Fibroblast of the aortic adventitia (primary cell): ENCODE measurements at regions not wholly inside any gene's neighbourhood (a gene's known extent, or its start where the extent isn't known, plus 50 kb on each side); places are given as distances from the start of the nearest gene placed in this dataset.
A peak's percentile ranks its signal among the peaks of the same experiment; 100 is the strongest.

Source experiments
- DNase-seq: peaks from one replicate; pipeline ENCODE4 v3.0.0-alpha.2; 2010; ENCODE audit warnings: low read depth
- H3K4me3 ChIP-seq: 2 replicates; pipeline ENCODE4 v1.5.1; 2011; ENCODE audit warnings: low read depth, mild to moderate bottlenecking, control low read depth, low read length, moderate library complexity
- CTCF ChIP-seq: IDR thresholded peaks from 2 replicates; pipeline ENCODE4 v1.5.1; 2011; ENCODE audit warnings: mild to moderate bottlenecking, low read length, control low read depth, inconsistent platforms; ENCODE audit not compliant: insufficient read depth

GRCh38 chr2:219844401-219845091 lies 217.1 kb downstream of the SLC4A3 start:
- peak; percentile 26 for DNase-seq
- H3K4me3 ChIP-seq, result no peak overlapping the region
- no peak for TF ChIP-seq CTCF

- H3K4me3 ChIP-seq, result no peak overlapping the region
- no peak for DNase-seq
- no peak for TF ChIP-seq CTCF
Observed at GRCh38 chr2:219848882-219849281, 221.5 kb downstream of the SLC4A3 start.

- H3K4me3 ChIP-seq, result no peak overlapping the region
- TF ChIP-seq CTCF, result no peak
- DNase-seq, result no peak
Observed at GRCh38 chr2:219851169-219851568, 223.7 kb downstream of the SLC4A3 start.

- DNase-seq, result peak; percentile 15
- TF ChIP-seq CTCF, result no peak
- peak overlapping the region; percentile 40 for H3K4me3 ChIP-seq
Observed at GRCh38 chr2:219851801-219852481, 224.5 kb downstream of the SLC4A3 start.

GRCh38 chr2:219852626-219853025 lies 225.2 kb downstream of the SLC4A3 start:
- no peak for TF ChIP-seq CTCF
- H3K4me3 ChIP-seq, result no peak overlapping the region
- no peak for DNase-seq

- no peak overlapping the region for H3K4me3 ChIP-seq
- no peak for DNase-seq
- no peak for TF ChIP-seq CTCF
Observed at GRCh38 chr2:219856602-219857001, 229.2 kb downstream of the SLC4A3 start.
